ENCODE measurements at regions not wholly inside any gene's neighbourhood (a gene's known extent, or its start where the extent isn't known, plus 50 kb on each side); places are given as distances from the start of the nearest gene placed in this dataset.
"Not testable (repeated sequence)": the region's sequence is repeated elsewhere in the genome, so short reads cannot be mapped to it uniquely, and the experiment has no call there.

GRCh38 chr3:181999314-181999713 is 287.6 kb downstream of the SOX2 start:
- DNase-seq (no peak), ATAC-seq (no peak)
- Mint-ChIP-seq H3K27me3 (no peaks in the 10 kb centered on the region), H3K9me3 (ENCODE audit: low read depth) (no peaks in the 10 kb centered on the region), H3K4me3 (no peak overlapping the region), H3K27ac (no peak overlapping the region), H3K4me1 (no peaks in the 10 kb centered on the region), H3K36me3 (no peaks in the 10 kb centered on the region)
- CTCF ChIA-PET, result no interaction called here

GRCh38 chr3:182000447-182000846 is 288.7 kb downstream of the SOX2 start:
- CTCF ChIA-PET, result no interaction called here
- Mint-ChIP-seq H3K4me3 (no peak overlapping the region), H3K9me3 (ENCODE audit: low read depth) (no peaks in the 10 kb centered on the region), H3K36me3 (no peaks in the 10 kb centered on the region), H3K27ac (no peak overlapping the region), H3K27me3 (no peaks in the 10 kb centered on the region), H3K4me1 (no peaks in the 10 kb centered on the region)
- no peak for DNase-seq
- no peak for ATAC-seq

GRCh38 chr3:182005219-182005618 is 293.5 kb downstream of the SOX2 start:
- CTCF ChIA-PET, result no interaction called here
- H3K4me1 Mint-ChIP-seq, result no peaks in the 10 kb centered on the region
- no peak for DNase-seq

GRCh38 chr3:182005701-182006100 is 294.0 kb downstream of the SOX2 start:
- H3K4me3 Mint-ChIP-seq, result no peak overlapping the region
- CTCF ChIA-PET, result no interaction called here
- no peaks in the 10 kb centered on the region for H3K36me3 Mint-ChIP-seq
- no peak for DNase-seq
- no peak for ATAC-seq
- H3K27me3 Mint-ChIP-seq, result no peaks in the 10 kb centered on the region
- H3K9me3 Mint-ChIP-seq (ENCODE audit: low read depth), result no peaks in the 10 kb centered on the region
- H3K27ac Mint-ChIP-seq, result no peak overlapping the region
- H3K4me1 Mint-ChIP-seq, result no peaks in the 10 kb centered on the region

More at GRCh38 chr3:182005219-182005618, 293.5 kb downstream of the SOX2 start:
- no peak for ATAC-seq
- Mint-ChIP-seq H3K27ac (no peak overlapping the region), H3K27me3 (no peaks in the 10 kb centered on the region), H3K9me3 (ENCODE audit: low read depth) (no peaks in the 10 kb centered on the region), H3K4me3 (no peak overlapping the region), H3K36me3 (no peaks in the 10 kb centered on the region)

GRCh38 chr3:182006431-182006830 is 294.7 kb downstream of the SOX2 start:
- H3K27ac Mint-ChIP-seq, result no peak overlapping the region
- ATAC-seq (no peak), DNase-seq (no peak)
- no peaks in the 10 kb centered on the region for H3K27me3 Mint-ChIP-seq
- no peak overlapping the region for H3K4me3 Mint-ChIP-seq
- H3K36me3 Mint-ChIP-seq, result no peaks in the 10 kb centered on the region
- CTCF ChIA-PET, result no interaction called here
- no peaks in the 10 kb centered on the region for H3K4me1 Mint-ChIP-seq
- H3K9me3 Mint-ChIP-seq (ENCODE audit: low read depth), result no peaks in the 10 kb centered on the region

- H3K27me3 Mint-ChIP-seq, result no peaks in the 10 kb centered on the region
- DNase-seq (no peak), ATAC-seq (no peak)
- H3K4me1 Mint-ChIP-seq, result no peaks in the 10 kb centered on the region
- CTCF ChIA-PET, result no interaction called here
- H3K9me3 Mint-ChIP-seq (ENCODE audit: low read depth), result no peaks in the 10 kb centered on the region
- H3K4me3 Mint-ChIP-seq, result no peak overlapping the region
- no peak overlapping the region for H3K27ac Mint-ChIP-seq
- H3K36me3 Mint-ChIP-seq, result no peaks in the 10 kb centered on the region
These were observed 295.7 kb downstream of the SOX2 start for GRCh38 chr3:182007441-182007840.

- Mint-ChIP-seq H3K4me1 (no peaks in the 10 kb centered on the region), H3K27ac (no peak overlapping the region), H3K27me3 (no peaks in the 10 kb centered on the region), H3K9me3 (ENCODE audit: low read depth) (no peaks in the 10 kb centered on the region), H3K36me3 (no peaks in the 10 kb centered on the region), H3K4me3 (no peak overlapping the region)
- CTCF ChIA-PET, result no interaction called here
- no peak for DNase-seq
- ATAC-seq, result no peak
These were observed 306.6 kb downstream of the SOX2 start for GRCh38 chr3:182018361-182018760.

- no peaks in the 10 kb centered on the region for H3K9me3 Mint-ChIP-seq (ENCODE audit: low read depth)
- ATAC-seq, result no peak
These were observed 308.2 kb downstream of the SOX2 start for GRCh38 chr3:182019926-182020325.

GRCh38 chr3:182023843-182024242 is 312.1 kb downstream of the SOX2 start:
- Mint-ChIP-seq H3K9me3 (ENCODE audit: low read depth) (no peaks in the 10 kb centered on the region), H3K27me3 (no peaks in the 10 kb centered on the region), H3K4me1 (no peaks in the 10 kb centered on the region), H3K27ac (no peak overlapping the region), H3K4me3 (no peak overlapping the region), H3K36me3 (no peaks in the 10 kb centered on the region)
- CTCF ChIA-PET, result no interaction called here
- ATAC-seq (no peak), DNase-seq (no peak)

More at GRCh38 chr3:182019926-182020325, 308.2 kb downstream of the SOX2 start:
- Mint-ChIP-seq H3K4me3 (no peak overlapping the region), H3K36me3 (no peaks in the 10 kb centered on the region), H3K27me3 (no peaks in the 10 kb centered on the region), H3K4me1 (no peaks in the 10 kb centered on the region), H3K27ac (no peak overlapping the region)
- DNase-seq, result no peak
- CTCF ChIA-PET, result no interaction called here

GRCh38 chr3:182027366-182027765 is 315.6 kb downstream of the SOX2 start:
- DNase-seq (no peak), ATAC-seq (no peak)
- no peak overlapping the region for H3K4me3 Mint-ChIP-seq
- H3K27me3 Mint-ChIP-seq, result no peaks in the 10 kb centered on the region
- H3K9me3 Mint-ChIP-seq (ENCODE audit: low read depth), result no peaks in the 10 kb centered on the region
- no peaks in the 10 kb centered on the region for H3K4me1 Mint-ChIP-seq
- no peaks in the 10 kb centered on the region for H3K36me3 Mint-ChIP-seq
- H3K27ac Mint-ChIP-seq, result no peak overlapping the region
- CTCF ChIA-PET, result no interaction called here

GRCh38 chr3:182028081-182028480 is 316.4 kb downstream of the SOX2 start:
- CTCF ChIA-PET, result no interaction called here
- Mint-ChIP-seq H3K9me3 (ENCODE audit: low read depth) (no peaks in the 10 kb centered on the region), H3K4me1 (no peaks in the 10 kb centered on the region), H3K36me3 (no peaks in the 10 kb centered on the region), H3K4me3 (no peak overlapping the region), H3K27ac (no peak overlapping the region), H3K27me3 (no peaks in the 10 kb centered on the region)
- DNase-seq, result no peak
- ATAC-seq, result no peak

- H3K27ac Mint-ChIP-seq; H3K4me1 Mint-ChIP-seq; DNase-seq; H3K4me3 Mint-ChIP-seq; H3K9me3 Mint-ChIP-seq (ENCODE audit: low read depth); H3K36me3 Mint-ChIP-seq; ATAC-seq; CTCF ChIA-PET; H3K27me3 Mint-ChIP-seq: not testable (repeated sequence)
These were observed 322.5 kb downstream of the SOX2 start for GRCh38 chr3:182034231-182034630.

GRCh38 chr3:182035324-182035723 is 323.6 kb downstream of the SOX2 start:
- Mint-ChIP-seq H3K27ac (no peak overlapping the region), H3K4me3 (no peak overlapping the region), H3K4me1 (no peaks in the 10 kb centered on the region), H3K27me3 (no peaks in the 10 kb centered on the region), H3K36me3 (no peaks in the 10 kb centered on the region), H3K9me3 (ENCODE audit: low read depth) (no peaks in the 10 kb centered on the region)
- no peak for ATAC-seq
- DNase-seq, result no peak
- CTCF ChIA-PET, result no interaction called here

GRCh38 chr3:182036382-182036781 is 324.7 kb downstream of the SOX2 start:
- no peaks in the 10 kb centered on the region for H3K9me3 Mint-ChIP-seq (ENCODE audit: low read depth)
- ATAC-seq (no peak), DNase-seq (no peak)
- H3K27me3 Mint-ChIP-seq, result no peaks in the 10 kb centered on the region
- no peaks in the 10 kb centered on the region for H3K36me3 Mint-ChIP-seq
- no peaks in the 10 kb centered on the region for H3K4me1 Mint-ChIP-seq
- CTCF ChIA-PET, result no interaction called here
- H3K4me3 Mint-ChIP-seq, result no peak overlapping the region
- H3K27ac Mint-ChIP-seq, result no peak overlapping the region

GRCh38 chr3:182041668-182042291 is 330.1 kb downstream of the SOX2 start:
- H3K4me3 Mint-ChIP-seq, result no peak overlapping the region
- peaks cover 2% of the 10 kb centered on the region for H3K9me3 Mint-ChIP-seq (ENCODE audit: low read depth)
- H3K36me3 Mint-ChIP-seq, result no peaks in the 10 kb centered on the region
- CTCF ChIA-PET, result no interaction called here
- no peaks in the 10 kb centered on the region for H3K27me3 Mint-ChIP-seq
- no peaks in the 10 kb centered on the region for H3K4me1 Mint-ChIP-seq
- DNase-seq (no peak), ATAC-seq (no peak)
- H3K27ac Mint-ChIP-seq, result no peak overlapping the region
